ENCODE measurements at regions not wholly inside any gene's neighbourhood (a gene's known extent, or its start where the extent isn't known, plus 50 kb on each side); places are given as distances from the start of the nearest gene placed in this dataset.

DNA sequence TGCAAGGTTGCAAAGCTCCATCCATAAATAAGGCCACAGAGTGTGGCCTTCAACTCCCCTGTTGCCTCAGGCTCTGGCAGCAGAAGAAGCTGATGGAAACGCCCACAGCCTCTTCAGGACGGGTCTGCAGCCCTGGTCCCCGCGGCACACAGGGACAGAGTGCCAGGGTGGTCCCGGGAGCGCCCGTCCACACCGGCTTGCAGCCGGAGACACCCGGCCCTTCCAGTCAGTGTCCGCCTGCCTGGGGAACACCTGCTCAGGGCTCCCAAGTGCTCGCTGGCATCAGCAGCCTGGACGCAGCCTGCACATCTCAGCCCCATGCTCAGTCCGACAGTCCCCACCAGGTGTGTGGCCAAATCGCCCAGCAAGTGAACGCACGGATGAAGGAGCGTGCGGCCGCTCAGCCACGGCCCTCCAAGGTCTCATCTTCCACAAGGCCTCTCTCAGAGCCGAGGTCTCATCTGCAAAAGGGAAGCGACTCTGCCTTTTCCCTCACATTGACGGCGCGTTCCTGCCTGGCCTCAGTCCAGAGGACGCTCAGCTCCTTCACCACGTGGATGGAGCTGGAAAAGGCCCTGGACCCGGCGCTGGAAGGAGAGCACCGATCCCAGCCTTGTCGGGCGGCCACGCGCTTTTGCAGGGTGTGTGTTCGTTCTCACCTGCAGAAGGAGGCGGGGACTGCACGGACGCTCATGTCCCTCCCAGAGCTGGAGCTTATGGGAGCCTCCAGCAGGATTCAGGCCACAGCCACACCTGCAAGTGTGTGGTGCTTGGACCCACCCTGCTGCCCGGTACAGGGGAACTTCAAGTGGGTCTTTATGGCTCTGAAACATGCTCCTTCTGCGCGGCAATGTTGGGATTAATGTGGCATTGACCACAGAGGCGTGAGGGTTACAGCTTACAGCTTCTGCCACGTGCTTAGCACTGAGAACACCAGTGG is 180.4 kb downstream of the DLL1 start:
- BruUV-seq (replicated peaks) = no TSS peak
- no peak for FAIRE-seq
- intact Hi-C loops (cut with micrococcal nuclease) (no loop called here), dilution Hi-C loops (cut with MboI; ENCODE audit: extremely low pct_ligation_motif_present, low sequenced_read_pairs) (no loop called here)
- POLR2A ChIA-PET = no interaction called here
- no peak for DNase-seq (ENCODE audit: low read depth, low spot score)
- no peaks in the 10 kb centered on the region for H3K27me3 ChIP-seq (ENCODE audit: control insufficient read depth in 2 of 2, insufficient read depth in 2 of 2, low read length in 2 of 2)
- no peaks in the 10 kb centered on the region for H3K9me1 ChIP-seq (replicated peaks; ENCODE audit: control insufficient read depth, extremely low read depth, insufficient read depth, low read length)
- H4K20me1 ChIP-seq (replicated peaks; ENCODE audit: control insufficient read depth, extremely low read depth, insufficient read depth, low read length) = no peaks in the 10 kb centered on the region
- H3K27ac ChIP-seq (ENCODE audit: insufficient read depth, low read depth, low read length) = no peak overlapping the region
- TF ChIP-seq EZH2 (IDR thresholded peaks at IDR 0.05; ENCODE audit: borderline replicate concordance, low read depth, low read length, severe bottlenecking) (no peak), POLR2A (IDR thresholded peaks at IDR 0.05; ENCODE audit: low read depth, low read length) (no peak), GATA2 (IDR thresholded peaks at IDR 0.05; ENCODE audit: insufficient read depth, insufficient read length, low read depth, low read length) (no peak), FOS (IDR thresholded peaks at IDR 0.05; ENCODE audit: borderline replicate concordance, insufficient read depth, low read length) (no peak), MYC (IDR thresholded peaks at IDR 0.05; ENCODE audit: low read depth, low read length) (no peak), POLR2AphosphoS5 (IDR thresholded peaks at IDR 0.05; ENCODE audit: insufficient read depth, low read depth, low read length) (no peak), JUN (IDR thresholded peaks at IDR 0.05; ENCODE audit: borderline replicate concordance, insufficient read depth, insufficient read length, low read depth) (no peak)
- TF ChIP-seq, protein P1, sequence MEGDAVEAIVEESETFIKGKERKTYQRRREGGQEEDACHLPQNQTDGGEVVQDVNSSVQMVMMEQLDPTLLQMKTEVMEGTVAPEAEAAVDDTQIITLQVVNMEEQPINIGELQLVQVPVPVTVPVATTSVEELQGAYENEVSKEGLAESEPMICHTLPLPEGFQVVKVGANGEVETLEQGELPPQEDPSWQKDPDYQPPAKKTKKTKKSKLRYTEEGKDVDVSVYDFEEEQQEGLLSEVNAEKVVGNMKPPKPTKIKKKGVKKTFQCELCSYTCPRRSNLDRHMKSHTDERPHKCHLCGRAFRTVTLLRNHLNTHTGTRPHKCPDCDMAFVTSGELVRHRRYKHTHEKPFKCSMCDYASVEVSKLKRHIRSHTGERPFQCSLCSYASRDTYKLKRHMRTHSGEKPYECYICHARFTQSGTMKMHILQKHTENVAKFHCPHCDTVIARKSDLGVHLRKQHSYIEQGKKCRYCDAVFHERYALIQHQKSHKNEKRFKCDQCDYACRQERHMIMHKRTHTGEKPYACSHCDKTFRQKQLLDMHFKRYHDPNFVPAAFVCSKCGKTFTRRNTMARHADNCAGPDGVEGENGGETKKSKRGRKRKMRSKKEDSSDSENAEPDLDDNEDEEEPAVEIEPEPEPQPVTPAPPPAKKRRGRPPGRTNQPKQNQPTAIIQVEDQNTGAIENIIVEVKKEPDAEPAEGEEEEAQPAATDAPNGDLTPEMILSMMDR (IDR thresholded peaks at IDR 0.05; ENCODE audit: extremely low read depth in 1 of 2, insufficient read depth in 1 of 2, low read depth in 1 of 2, low read length in 2 of 2) = no peak
- TF ChIP-seq, protein P2, sequence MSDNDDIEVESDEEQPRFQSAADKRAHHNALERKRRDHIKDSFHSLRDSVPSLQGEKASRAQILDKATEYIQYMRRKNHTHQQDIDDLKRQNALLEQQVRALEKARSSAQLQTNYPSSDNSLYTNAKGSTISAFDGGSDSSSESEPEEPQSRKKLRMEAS (IDR thresholded peaks at IDR 0.05; ENCODE audit: insufficient read depth, insufficient read length) = no peak
- H3K4me3 ChIP-seq (replicated peaks in 1 of 3; ENCODE audit: insufficient read depth in 1 of 3, low read depth in 1 of 3, low read length in 3 of 3) = no peak overlapping the region
- H3K79me2 ChIP-seq (ENCODE audit: control insufficient read depth, insufficient read depth, low read length) = no peaks in the 10 kb centered on the region
- H3K9ac ChIP-seq (replicated peaks; ENCODE audit: extremely low read depth, insufficient read depth, low read length) = no peak overlapping the region
- H3K4me2 ChIP-seq (ENCODE audit: insufficient read depth, low read length) = no peak overlapping the region
- no peaks in the 10 kb centered on the region for H3K36me3 ChIP-seq (ENCODE audit: control insufficient read depth in 2 of 2, extremely low read depth in 1 of 2, insufficient read depth in 2 of 2, low read length in 2 of 2)
- no peaks in the 10 kb centered on the region for H3K4me1 ChIP-seq (ENCODE audit: control insufficient read depth, extremely low read depth, insufficient read depth, low read length)
- CTCF ChIA-PET = no interaction called here
- H2AFZ ChIP-seq (ENCODE audit: low read depth, low read length) = no peak overlapping the region
- H3K9me3 ChIP-seq (replicated peaks; ENCODE audit: control insufficient read depth, insufficient read depth, low read length) = no peaks in the 10 kb centered on the region
